HG02588 (cell line): ENCODE measurements at regions not wholly inside any gene's neighbourhood (a gene's known extent, or its start where the extent isn't known, plus 50 kb on each side); places are given as distances from the start of the nearest gene placed in this dataset.

ENCODE experiments used
- ATAC-seq: cut with Tn5 transposase; IDR thresholded peaks from one replicate; pipeline ENCODE4 v1.9.1; 2021; ENCODE audit warnings: mild to moderate bottlenecking, moderate library complexity; ENCODE audit not compliant: unreplicated experiment

- ATAC-seq, result no peak
Observed at GRCh38 chr20:24862606-24863005, 86.5 kb upstream of the CST7 start.

- ATAC-seq, result no peak
Observed at GRCh38 chr20:24863356-24863755, 85.7 kb upstream of the CST7 start.

- no peak for ATAC-seq
Observed at GRCh38 chr20:24866008-24866407, 83.1 kb upstream of the CST7 start.

GRCh38 chr20:24866742-24867141 lies 82.3 kb upstream of the CST7 start:
- ATAC-seq, result no peak

- no peak for ATAC-seq
Observed at GRCh38 chr20:24867556-24867955, 81.5 kb upstream of the CST7 start.

GRCh38 chr20:24868396-24868927 lies 80.6 kb upstream of the CST7 start:
- ATAC-seq, result no peak

- no peak for ATAC-seq
Observed at GRCh38 chr20:24868959-24869358, 80.1 kb upstream of the CST7 start.

- no peak for ATAC-seq
Observed at GRCh38 chr20:24870057-24870456, 79.0 kb upstream of the CST7 start.

GRCh38 chr20:24870881-24871280 lies 78.2 kb upstream of the CST7 start:
- no peak for ATAC-seq

GRCh38 chr20:24871480-24872213 lies 77.4 kb upstream of the CST7 start:
- no peak for ATAC-seq

GRCh38 chr20:24872291-24873024 lies 76.6 kb upstream of the CST7 start:
- no peak for ATAC-seq

GRCh38 chr20:24873025-24873620 lies 75.9 kb upstream of the CST7 start:
- ATAC-seq, result no peak

- no peak for ATAC-seq
Observed at GRCh38 chr20:24875078-24875477, 74.0 kb upstream of the CST7 start.

GRCh38 chr20:24877652-24878051 lies 71.4 kb upstream of the CST7 start:
- no peak for ATAC-seq

GRCh38 chr20:24878657-24879056 lies 70.4 kb upstream of the CST7 start:
- ATAC-seq, result no peak

- no peak for ATAC-seq
Observed at GRCh38 chr20:24879875-24880274, 69.2 kb upstream of the CST7 start.

GRCh38 chr20:24880356-24880755 lies 68.7 kb upstream of the CST7 start:
- ATAC-seq, result no peak

GRCh38 chr20:24890286-24890685 lies 58.8 kb upstream of the CST7 start:
- ATAC-seq, result no peak

GRCh38 chr20:24891546-24892393 lies 57.3 kb upstream of the CST7 start:
- ATAC-seq, result no peak

GRCh38 chr20:24892522-24892921 lies 56.5 kb upstream of the CST7 start:
- no peak for ATAC-seq

- ATAC-seq, result no peak
Observed at GRCh38 chr20:24892931-24893330, 56.1 kb upstream of the CST7 start.
